Upper lobe of left lung (tissue), 4 donors: ENCODE measurements at regions not wholly inside any gene's neighbourhood (a gene's known extent, or its start where the extent isn't known, plus 50 kb on each side); places are given as distances from the start of the nearest gene placed in this dataset.

Experiments
- EP300 ChIP-seq, 4 donors: sonication (generic); formaldehyde crosslinking; IDR thresholded peaks; one replicate each; pipeline ENCODE4 v1.5.1; 2017; ENCODE audit warnings: antibody characterized with exemption in 4 of 4, control low read depth in 2 of 4
- TF ChIP-seq, protein P1 (sequence below), 6 experiments: fragments of 450-650 bp in 4 of 6; fragments of 200-600 bp in 2 of 6; sonication (generic) in 2 of 6; IDR thresholded peaks; one replicate each; pipeline ENCODE4 v1.5.1; 2016 to 2019; ENCODE audit warnings: antibody characterized with exemption in 6 of 6

DNA sequence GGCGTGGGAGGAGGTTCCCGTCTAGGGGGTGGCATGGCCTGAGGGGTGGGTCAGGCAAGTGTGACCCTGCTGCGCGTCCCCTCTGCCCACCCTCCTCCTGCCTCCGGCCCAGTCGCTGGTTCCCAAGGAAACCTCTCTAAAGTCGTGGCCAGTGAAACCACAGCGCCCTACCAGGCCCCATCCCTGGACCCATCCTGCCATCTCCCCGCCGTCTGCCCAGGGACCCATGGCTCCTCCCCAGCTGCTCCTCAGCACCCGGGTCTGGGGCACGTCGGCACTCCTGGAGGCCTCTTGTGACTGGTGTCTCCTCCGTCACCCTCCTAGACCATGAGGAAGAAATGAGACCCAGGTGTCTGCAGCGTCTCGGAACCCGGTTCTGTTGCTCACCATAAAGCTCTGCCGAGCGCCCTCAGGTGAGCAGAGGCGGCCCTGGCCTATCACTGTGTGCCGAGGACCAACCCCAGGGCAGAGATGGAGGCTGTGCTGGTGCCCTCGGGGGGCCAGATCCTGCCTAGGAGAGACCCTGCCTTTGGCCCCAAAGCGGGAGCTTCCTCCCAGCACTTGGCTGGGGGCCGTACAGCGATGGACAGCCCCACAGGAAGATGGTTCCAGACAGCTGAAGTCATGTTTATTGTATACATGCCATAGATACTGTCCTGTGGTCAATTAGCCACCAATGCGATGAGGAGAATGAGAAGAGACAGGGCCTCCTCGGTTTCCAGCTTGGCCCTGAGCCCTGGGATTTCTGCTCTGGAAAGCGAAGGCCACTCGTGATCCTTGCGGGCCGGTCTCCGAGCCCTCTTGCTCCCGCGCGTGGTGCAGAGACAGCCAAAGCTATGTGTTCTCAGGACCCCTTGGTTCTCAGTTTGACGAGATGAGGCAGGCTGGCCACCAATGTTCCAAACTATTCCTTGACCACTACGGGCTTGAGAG, 222.5 kb upstream of the RTL1 start:
- TF ChIP-seq, protein P1, sequence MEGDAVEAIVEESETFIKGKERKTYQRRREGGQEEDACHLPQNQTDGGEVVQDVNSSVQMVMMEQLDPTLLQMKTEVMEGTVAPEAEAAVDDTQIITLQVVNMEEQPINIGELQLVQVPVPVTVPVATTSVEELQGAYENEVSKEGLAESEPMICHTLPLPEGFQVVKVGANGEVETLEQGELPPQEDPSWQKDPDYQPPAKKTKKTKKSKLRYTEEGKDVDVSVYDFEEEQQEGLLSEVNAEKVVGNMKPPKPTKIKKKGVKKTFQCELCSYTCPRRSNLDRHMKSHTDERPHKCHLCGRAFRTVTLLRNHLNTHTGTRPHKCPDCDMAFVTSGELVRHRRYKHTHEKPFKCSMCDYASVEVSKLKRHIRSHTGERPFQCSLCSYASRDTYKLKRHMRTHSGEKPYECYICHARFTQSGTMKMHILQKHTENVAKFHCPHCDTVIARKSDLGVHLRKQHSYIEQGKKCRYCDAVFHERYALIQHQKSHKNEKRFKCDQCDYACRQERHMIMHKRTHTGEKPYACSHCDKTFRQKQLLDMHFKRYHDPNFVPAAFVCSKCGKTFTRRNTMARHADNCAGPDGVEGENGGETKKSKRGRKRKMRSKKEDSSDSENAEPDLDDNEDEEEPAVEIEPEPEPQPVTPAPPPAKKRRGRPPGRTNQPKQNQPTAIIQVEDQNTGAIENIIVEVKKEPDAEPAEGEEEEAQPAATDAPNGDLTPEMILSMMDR (IDR thresholded peaks at IDR 0.05): no peak
- no peak for TF ChIP-seq EP300 (IDR thresholded peaks at IDR 0.05)
